ENCODE measurements at regions not wholly inside any gene's neighbourhood (a gene's known extent, or its start where the extent isn't known, plus 50 kb on each side); places are given as distances from the start of the nearest gene placed in this dataset.

GRCh38 chr11:70504246-70505020 lies 106.1 kb downstream of the CTTN start:
- no peaks in the 10 kb centered on the region for H3K27me3 ChIP-seq (ENCODE audit: insufficient read depth, low read length)
- Mint-ChIP-seq H3K27ac (ENCODE audit: unreplicated experiment) (peak overlapping the region; percentile 34), H3K27me3 (ENCODE audit: low read depth, unreplicated experiment) (peaks cover 39% of the 10 kb centered on the region), H3K4me3 (ENCODE audit: unreplicated experiment) (no peak overlapping the region), H3K4me1 (ENCODE audit: low read depth, unreplicated experiment) (no peaks in the 10 kb centered on the region), H3K36me3 (ENCODE audit: low read depth, unreplicated experiment) (peaks cover 2% of the 10 kb centered on the region), H3K9me3 (ENCODE audit: unreplicated experiment) (no peaks in the 10 kb centered on the region)
- H3K9me3 ChIP-seq (ENCODE audit: insufficient read depth, low read depth, low read length), result no peaks in the 10 kb centered on the region
- H3K27ac ChIP-seq (ENCODE audit: low read depth, low read length), result no peak overlapping the region
- H3K79me2 ChIP-seq (ENCODE audit: insufficient read depth, low read length), result no peaks in the 10 kb centered on the region
- TF ChIP-seq EZH2 (IDR thresholded peaks at IDR 0.05; ENCODE audit: insufficient read depth, low read length) (no peak), CTCF (IDR thresholded peaks at IDR 0.05; ENCODE audit: insufficient read depth, low read depth, low read length) (no peak)
- H3K4me1 ChIP-seq (ENCODE audit: insufficient read depth, low read length), result no peaks in the 10 kb centered on the region
- no peaks in the 10 kb centered on the region for H3K36me3 ChIP-seq (ENCODE audit: insufficient read depth, low read length)
- H2AFZ ChIP-seq (ENCODE audit: low read depth, low read length), result no peak overlapping the region
- H3K4me3 ChIP-seq (ENCODE audit: insufficient read depth, low read depth, low read length), result no peak overlapping the region
- H3K4me2 ChIP-seq (ENCODE audit: low read length), result no peak overlapping the region
- DNase-seq (ENCODE audit: low read depth), result no peak
- H4K20me1 ChIP-seq (ENCODE audit: insufficient read depth, low read length), result no peaks in the 10 kb centered on the region
- H3K9ac ChIP-seq (ENCODE audit: low read length), result no peak overlapping the region
- FAIRE-seq, result no peak

- Mint-ChIP-seq H3K36me3 (ENCODE audit: low read depth, unreplicated experiment) (peaks cover 2% of the 10 kb centered on the region), H3K27ac (ENCODE audit: unreplicated experiment) (no peak overlapping the region), H3K9me3 (ENCODE audit: unreplicated experiment) (peaks cover 2% of the 10 kb centered on the region), H3K4me3 (ENCODE audit: unreplicated experiment) (no peak overlapping the region), H3K4me1 (ENCODE audit: low read depth, unreplicated experiment) (no peaks in the 10 kb centered on the region), H3K27me3 (ENCODE audit: low read depth, unreplicated experiment) (peaks cover 40% of the 10 kb centered on the region)
- Histone ChIP-seq H3K4me2 (ENCODE audit: low read length) (no peak overlapping the region), H3K9me3 (ENCODE audit: insufficient read depth, low read depth, low read length) (no peaks in the 10 kb centered on the region), H3K36me3 (ENCODE audit: insufficient read depth, low read length) (no peaks in the 10 kb centered on the region), H3K9ac (ENCODE audit: low read length) (no peak overlapping the region), H3K79me2 (ENCODE audit: insufficient read depth, low read length) (no peaks in the 10 kb centered on the region), H3K27me3 (ENCODE audit: insufficient read depth, low read length) (no peaks in the 10 kb centered on the region), H2AFZ (ENCODE audit: low read depth, low read length) (no peak overlapping the region), H3K27ac (ENCODE audit: low read depth, low read length) (no peak overlapping the region), H4K20me1 (ENCODE audit: insufficient read depth, low read length) (no peaks in the 10 kb centered on the region), H3K4me1 (ENCODE audit: insufficient read depth, low read length) (no peaks in the 10 kb centered on the region), H3K4me3 (ENCODE audit: insufficient read depth, low read depth, low read length) (no peak overlapping the region)
- no peak for FAIRE-seq
- TF ChIP-seq CTCF (IDR thresholded peaks at IDR 0.05; ENCODE audit: insufficient read depth, low read depth, low read length) (no peak), EZH2 (IDR thresholded peaks at IDR 0.05; ENCODE audit: insufficient read depth, low read length) (no peak)
- no peak for DNase-seq (ENCODE audit: low read depth)
Observed at GRCh38 chr11:70505331-70505731, 107.0 kb downstream of the CTTN start.
